Fibroblast of villous mesenchyme (primary cell): ENCODE measurements at regions not wholly inside any gene's neighbourhood (a gene's known extent, or its start where the extent isn't known, plus 50 kb on each side); places are given as distances from the start of the nearest gene placed in this dataset.

Experiments used
- DNase-seq: peaks from one replicate; pipeline ENCODE4 v3.0.0-alpha.2; 2010; ENCODE audit warnings: low read depth
- H3K4me3 ChIP-seq: 2 replicates; pipeline ENCODE4 v1.5.1; 2011; ENCODE audit warnings: low read depth, mild to moderate bottlenecking, low read length
- TF ChIP-seq, protein P1 (sequence below): IDR thresholded peaks from 2 replicates; pipeline ENCODE4 v1.5.1; 2012; ENCODE audit warnings: low read depth, mild to moderate bottlenecking, low read length; ENCODE audit not compliant: insufficient read depth

DNA sequence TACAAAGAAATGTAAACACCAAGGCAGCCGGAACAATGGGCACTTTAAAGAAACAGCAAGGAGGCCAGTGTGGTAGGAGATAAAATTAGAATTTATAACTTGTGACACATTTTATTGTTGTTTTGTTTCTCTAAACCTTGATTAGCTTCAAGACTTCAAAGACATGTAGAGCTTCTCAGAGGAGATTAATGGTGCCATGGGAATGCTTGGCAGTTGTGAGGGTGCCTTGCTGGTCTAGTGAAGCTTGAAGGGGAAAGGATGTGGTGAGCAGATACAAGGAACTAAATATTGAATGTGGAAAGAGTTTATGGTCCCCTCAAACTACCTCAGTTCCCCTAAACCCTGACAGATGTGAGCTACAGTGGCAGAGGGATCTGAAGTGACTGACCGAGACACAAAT lies 322.4 kb upstream of the ADAMTS16 start:
- TF ChIP-seq, protein P1, sequence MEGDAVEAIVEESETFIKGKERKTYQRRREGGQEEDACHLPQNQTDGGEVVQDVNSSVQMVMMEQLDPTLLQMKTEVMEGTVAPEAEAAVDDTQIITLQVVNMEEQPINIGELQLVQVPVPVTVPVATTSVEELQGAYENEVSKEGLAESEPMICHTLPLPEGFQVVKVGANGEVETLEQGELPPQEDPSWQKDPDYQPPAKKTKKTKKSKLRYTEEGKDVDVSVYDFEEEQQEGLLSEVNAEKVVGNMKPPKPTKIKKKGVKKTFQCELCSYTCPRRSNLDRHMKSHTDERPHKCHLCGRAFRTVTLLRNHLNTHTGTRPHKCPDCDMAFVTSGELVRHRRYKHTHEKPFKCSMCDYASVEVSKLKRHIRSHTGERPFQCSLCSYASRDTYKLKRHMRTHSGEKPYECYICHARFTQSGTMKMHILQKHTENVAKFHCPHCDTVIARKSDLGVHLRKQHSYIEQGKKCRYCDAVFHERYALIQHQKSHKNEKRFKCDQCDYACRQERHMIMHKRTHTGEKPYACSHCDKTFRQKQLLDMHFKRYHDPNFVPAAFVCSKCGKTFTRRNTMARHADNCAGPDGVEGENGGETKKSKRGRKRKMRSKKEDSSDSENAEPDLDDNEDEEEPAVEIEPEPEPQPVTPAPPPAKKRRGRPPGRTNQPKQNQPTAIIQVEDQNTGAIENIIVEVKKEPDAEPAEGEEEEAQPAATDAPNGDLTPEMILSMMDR, result no peak
- no peak overlapping the region for H3K4me3 ChIP-seq
- no peak for DNase-seq

DNA sequence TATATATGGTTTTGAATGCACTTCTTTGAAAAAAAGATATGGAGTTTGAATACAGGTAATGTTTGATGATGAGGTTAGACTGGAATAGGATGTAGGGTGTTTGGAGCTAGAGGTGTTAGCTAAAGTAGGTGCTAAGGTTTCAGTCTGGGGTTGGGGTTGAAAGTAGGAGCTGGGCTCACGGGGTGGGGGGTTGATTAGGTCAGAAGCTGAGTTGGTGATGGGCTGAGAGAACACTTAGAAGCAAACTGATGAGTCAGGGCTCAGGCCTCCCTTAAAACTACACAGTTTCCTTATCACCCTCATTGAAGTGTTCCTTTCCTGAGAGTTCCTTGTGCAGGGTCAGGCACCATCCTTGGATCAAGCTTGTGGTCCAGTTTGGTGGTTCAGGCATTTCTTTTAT lies 308.8 kb upstream of the ADAMTS16 start:
- no peak for DNase-seq
- TF ChIP-seq, protein P1, result no peak
- no peak overlapping the region for H3K4me3 ChIP-seq

DNA sequence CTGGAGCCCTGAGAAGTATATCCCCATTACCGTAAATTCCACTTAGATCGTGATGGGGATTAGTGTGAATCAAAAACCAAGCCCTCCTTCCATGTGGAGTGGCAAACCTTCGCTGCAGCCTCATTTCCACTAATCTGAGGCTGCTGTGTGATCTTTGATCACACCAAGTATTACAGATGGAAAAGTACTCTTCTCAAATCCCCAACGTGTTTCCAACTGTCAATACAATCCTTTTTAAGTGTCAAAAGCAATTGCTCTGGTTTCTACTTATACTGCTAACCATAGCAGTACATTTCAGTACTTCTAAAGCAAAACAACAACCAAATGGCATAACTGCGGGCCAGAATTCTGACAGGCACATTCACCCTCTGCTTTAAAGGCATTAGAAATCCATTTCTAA lies 307.7 kb upstream of the ADAMTS16 start:
- H3K4me3 ChIP-seq, result no peak overlapping the region
- TF ChIP-seq, protein P1, result no peak

DNA sequence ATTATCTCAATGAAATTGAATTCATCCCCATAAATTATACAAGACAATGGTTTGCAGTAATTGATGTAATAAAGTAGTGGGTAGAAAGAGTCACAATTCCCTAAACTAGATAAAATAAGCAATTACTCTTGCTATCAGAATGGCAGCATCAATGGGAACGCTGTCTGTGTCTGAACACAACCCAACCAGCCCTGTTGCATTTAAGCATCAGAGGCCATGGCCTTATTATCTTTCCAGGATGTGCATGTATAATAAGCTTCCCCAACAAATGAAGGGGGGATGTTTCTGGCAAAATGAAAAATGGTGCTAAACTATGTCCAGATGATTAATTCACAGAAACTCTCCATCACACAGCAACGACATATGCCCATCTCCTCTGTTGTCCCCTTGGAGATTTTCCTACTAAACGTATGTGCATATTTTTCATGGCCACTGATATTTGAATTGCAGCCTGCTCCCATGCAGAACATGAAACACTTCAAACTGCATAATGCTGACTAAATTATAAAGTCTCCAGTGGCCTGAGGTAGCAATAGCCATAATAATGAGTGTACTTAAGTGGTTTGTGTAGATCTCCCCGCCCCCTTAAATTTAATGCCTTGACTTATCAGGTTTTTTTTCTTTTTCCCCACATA lies 306.9 kb upstream of the ADAMTS16 start:
- TF ChIP-seq, protein P1, result no peak

More for the DNA sequence above, 307.7 kb upstream of the ADAMTS16 start:
- DNase-seq, result no peak

DNA sequence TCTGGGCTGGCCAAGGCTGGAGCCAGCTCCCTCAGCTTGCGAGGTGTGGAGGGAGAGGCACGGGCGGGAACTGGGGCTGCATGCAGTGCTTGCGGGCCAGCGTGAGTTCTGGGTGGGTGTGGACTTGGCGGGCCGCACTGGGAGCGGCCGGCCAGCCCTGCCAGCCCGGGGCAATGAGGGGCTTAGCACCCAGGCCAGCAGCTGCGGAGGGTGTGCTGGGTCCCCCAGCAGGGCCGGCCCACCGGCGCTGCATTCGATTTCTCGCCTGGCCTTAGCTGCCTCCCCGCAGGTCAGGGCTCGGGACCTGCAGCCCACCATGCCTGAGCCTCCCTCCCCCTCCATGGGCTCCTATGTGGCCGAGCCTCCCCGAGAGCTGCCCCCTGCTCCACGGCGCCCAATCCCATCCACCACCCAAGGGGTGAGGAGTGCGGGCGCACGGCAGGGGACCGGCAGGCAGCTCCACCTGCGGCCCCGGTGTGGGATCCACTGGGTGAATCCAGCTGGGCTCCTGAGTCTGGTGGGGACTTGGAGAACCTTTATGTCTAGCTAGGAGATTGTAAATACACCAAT lies 302.6 kb upstream of the ADAMTS16 start:
- DNase-seq, result no peak
- TF ChIP-seq, protein P1, result no peak
- H3K4me3 ChIP-seq, result no peak overlapping the region

More for the DNA sequence above, 306.9 kb upstream of the ADAMTS16 start:
- no peak for DNase-seq
- no peak overlapping the region for H3K4me3 ChIP-seq

DNA sequence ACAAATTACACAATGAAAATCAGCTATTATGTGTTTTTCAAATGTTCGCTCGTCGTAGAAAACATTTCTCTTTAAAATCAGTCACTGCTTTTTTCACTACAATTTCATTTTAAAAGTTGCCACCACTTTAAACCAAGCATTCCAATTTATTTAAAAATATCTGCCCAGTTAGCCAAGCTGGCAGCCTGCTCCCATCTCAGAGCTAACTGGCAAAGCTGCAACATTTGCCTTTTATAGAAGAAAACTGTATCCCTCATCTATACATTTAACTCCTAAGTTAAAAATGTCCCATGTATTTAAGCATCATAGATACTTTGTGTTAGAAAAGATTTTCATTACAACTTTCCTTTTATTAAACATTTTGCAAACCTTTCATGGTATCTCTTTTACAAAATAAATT lies 294.9 kb upstream of the ADAMTS16 start:
- TF ChIP-seq, protein P1, result no peak
- H3K4me3 ChIP-seq, result no peak overlapping the region
- DNase-seq, result no peak

DNA sequence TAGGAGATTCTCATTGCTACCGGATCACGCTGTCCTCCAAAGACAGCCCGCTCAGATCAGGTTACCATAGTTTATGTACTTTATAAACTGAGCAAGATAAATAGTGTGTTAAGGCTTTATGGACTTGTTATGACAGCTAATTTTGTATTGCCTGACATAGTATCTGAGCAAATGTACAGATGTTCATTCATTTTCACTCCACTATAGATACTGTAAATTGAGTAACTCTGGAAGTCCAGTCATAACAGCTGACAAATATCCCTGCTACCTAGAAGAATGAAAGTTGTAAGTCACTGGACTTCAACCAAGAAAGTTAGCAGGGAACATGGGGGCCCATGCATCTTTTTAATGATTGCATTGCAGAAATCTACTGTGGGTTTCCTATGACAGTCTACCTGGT lies 292.4 kb upstream of the ADAMTS16 start:
- TF ChIP-seq, protein P1, result no peak
- H3K4me3 ChIP-seq, result no peak overlapping the region
- no peak for DNase-seq
